DMS153 treated with DMSO at 0.1 percent for 48 hours (cell line): ENCODE measurements at regions not wholly inside any gene's neighbourhood (a gene's known extent, or its start where the extent isn't known, plus 50 kb on each side); places are given as distances from the start of the nearest gene placed in this dataset.
"Not testable (repeated sequence)": the region's sequence is repeated elsewhere in the genome, so short reads cannot be mapped to it uniquely, and the experiment has no call there.

Experiments used
- DNase-seq: peaks from one replicate; lab custom pipeline; 2025; ENCODE audit not compliant: unreplicated experiment; lab: John Stamatoyannopoulos, UW

DNA sequence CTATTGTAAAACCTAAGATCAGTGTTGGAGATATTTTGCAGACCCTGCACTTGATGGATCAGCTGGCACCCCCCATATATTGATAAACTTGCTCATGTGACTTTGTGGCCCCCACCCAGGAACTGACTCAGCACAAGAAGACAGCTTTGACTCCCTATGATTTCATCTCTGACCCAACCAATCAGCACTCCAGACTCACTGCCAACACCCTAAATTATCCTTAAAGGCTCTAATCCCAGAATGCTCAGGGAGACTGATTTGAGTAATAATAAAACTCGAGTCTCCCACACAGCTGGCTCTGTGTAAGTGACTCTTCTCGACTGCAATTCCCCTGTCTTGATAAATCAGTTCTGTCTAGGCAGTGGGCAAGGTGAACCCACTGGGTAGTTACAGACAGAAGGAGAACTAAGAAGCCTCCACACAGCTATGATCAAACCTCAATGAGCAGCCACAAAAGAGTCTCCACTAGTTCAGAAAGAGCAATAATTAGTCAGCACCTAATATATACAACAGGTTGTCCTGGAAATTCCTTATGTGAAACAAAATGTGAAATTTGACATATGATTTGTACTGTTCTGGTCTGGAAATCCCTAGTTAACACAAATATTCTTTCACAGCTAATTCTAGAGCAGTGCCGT is 52.2 kb downstream of the ACTL7B start:
- no peak for DNase-seq

DNA sequence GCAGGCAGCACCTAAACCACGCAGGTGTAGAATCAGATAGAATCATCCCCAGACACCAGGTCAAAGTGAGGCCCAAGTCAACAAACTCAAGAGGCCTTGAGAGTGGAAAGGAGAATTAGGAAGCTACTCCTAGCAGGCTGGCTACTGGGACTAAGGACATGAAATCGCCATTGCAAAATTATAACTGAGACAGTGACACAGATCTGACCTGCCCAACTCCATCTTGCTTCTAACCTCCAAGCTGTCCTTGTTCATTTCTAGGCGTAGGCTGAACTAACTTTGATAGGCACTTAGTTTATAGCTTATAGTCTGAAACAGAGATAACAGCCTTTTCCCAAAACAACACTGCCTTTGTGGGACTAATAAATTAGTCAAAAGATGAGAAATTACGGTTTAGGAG is 52.8 kb downstream of the ACTL7B start:
- DNase-seq = no peak

DNA sequence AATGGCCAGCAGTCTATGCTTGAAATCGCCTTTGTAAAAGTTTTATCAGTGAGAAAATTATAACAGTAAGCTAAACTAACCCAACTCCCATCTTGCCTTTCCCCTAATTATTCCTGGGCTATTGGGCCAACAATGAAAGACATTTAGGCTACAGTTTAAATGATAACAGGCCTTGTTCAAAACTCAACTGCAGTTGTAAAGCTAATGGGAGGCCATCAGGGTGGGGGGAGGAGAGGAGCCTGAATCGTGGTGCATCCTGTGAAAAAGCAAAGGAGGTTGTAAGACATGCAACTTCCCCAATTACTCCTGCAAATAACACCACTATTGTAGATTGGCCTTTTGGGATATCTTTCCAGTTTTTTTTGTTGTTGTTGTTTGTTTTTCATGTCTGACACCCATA is 53.8 kb downstream of the ACTL7B start:
- DNase-seq = no peak

DNA sequence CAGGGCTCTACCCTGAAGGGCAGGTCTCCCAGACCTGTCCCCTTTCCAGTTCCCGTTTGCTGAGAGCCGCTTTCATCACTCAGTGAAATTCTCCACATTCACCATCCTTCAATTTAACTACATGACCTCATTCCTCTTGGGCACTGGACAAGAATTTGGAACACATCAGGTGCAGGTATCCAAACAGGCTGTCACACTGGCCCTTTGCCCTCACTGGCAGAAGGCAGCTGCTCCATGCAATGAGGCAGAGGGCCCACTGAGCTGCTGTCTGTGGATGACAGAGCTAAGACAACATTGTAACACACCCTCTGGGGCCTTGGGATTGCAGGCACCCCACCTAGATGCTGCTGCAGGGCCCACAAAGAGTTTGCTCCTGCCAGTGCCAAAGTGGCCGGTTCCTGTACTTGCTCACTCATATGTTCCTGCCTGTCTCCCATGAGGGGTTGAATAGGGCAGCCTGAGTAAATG is 55.1 kb downstream of the ACTL7B start:
- DNase-seq = no peak

DNA sequence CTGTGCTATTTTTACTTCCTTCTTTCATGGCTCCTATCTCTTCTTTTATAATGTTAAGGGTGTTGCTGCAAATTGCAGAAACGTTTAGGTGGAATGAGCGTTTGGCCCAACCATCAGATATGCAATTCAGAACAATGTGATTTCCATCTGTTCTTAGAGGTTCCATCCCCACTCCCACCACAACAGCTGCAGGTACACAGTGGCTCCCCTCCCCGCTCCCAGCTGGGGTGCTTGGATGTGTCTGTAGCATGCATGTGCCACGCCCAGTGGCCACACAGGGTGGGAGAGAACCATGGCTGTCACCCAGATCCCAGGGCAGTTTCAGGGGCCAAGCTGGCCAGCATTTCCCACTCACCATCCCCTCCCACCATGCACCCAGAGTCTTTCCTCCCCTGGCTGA is 62.2 kb downstream of the ACTL7B start:
- DNase-seq = no peak

DNA sequence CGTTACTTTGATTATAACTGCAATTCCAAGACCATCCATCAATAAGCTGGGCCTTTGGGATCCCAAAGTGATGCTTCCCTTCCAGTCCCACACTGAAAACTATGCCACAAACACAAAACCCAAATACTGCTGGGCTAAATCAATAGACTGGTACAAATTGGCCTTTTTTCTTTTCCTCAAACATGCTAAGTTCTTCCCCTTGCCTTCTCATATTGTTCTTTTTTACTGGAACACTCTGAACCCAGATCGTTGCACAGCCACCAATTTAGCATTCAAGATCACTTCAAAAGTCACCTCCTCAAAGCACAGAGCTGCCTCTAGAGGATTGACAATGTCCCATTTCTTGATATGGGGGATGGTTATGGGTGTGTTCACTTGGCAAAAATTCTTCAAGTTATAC is 66.0 kb downstream of the ACTL7B start:
- DNase-seq = no peak

DNA sequence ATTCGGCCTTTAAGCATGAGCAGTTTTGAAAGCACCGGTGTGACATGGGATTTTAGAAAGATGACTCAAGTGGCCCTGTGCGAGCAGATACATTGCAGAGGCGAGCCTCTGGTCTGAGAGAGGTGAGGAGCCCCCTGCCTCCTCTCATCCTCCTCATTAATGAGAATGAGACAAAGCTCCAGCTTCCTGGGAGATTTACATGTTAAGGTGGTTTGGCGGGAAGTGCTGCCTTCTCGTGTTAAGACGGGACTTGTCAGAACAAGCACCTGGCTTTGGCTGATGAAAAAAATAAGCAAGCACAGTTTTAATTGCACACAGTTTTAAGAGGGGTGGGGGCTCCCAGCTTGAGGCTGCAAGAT is 68.1 kb downstream of the ACTL7B start:
- no peak for DNase-seq

DNA sequence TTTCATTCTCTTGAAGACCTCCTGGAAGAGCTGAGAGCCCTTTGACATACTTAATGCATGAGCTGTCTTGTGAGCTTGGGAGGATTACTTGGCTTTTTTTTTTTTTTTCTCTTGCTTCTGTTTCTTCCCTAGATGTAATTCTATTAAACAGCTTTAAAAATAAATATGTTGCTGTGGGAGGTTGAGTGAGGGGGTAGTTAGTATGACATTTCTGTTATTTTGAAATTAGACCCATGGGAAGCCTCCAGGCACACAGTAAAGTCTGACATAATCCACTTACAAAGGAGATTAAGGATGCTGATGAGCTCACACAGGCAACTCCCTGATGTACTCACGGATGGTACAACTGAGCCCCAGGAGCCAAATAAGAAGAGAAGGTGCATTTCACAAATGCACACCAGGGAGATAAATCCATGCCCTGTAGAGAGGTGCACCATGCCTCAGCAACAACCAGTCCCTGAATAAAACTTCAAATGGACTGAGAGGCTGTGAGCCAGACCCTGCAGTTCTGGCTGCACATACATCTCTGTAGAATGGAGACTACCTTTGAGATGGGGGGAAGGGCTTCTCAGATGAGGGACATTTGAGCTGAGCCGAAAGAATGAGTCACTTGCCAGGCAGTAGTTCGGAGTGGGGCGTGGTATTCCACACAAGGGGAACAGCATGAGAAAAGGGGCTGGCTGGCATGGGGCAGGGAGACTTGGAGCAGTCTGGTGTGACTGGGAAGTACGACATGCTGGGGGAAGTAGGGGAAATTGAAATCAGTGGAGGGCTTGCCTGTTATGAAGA is 68.7 kb downstream of the ACTL7B start:
- DNase-seq = no peak

DNA sequence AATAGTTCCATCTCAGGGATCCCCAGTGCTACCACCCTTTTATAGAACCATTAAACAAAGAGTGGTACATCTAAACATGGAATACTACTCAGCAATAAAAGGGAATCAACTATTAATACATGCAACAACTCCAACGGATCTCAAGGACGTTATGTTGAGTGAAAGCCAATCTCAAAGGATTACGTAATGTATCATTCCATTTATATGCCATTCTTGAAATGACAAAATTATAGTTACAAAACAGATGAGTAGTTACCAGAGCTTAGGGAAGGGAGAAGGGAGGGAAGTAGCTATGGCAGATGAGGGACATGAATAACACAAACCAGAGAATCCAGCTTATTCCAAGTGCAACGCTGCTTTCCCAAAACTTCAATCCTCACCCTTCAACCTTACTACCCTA is 69.5 kb downstream of the ACTL7B start:
- DNase-seq = no peak

DNA sequence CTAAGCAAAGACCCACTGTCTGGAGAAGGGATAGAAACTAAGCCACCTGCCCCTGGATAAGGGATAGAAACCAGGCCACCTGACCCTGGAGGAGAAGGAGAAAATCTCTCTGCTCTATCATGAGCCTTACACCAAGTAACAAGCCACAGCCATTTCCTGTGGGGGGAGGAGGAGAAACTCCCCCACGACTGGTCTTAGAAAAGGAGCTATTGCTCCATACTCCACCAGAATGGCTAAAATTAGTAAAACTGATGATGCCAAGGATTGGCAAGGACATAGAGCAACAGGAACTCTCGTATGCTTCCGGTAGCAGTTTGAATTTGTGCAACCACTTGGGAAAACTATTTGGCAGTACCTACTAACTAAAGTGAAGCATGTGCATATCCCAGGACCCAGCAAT is 70.8 kb downstream of the ACTL7B start:
- DNase-seq = no peak

DNA sequence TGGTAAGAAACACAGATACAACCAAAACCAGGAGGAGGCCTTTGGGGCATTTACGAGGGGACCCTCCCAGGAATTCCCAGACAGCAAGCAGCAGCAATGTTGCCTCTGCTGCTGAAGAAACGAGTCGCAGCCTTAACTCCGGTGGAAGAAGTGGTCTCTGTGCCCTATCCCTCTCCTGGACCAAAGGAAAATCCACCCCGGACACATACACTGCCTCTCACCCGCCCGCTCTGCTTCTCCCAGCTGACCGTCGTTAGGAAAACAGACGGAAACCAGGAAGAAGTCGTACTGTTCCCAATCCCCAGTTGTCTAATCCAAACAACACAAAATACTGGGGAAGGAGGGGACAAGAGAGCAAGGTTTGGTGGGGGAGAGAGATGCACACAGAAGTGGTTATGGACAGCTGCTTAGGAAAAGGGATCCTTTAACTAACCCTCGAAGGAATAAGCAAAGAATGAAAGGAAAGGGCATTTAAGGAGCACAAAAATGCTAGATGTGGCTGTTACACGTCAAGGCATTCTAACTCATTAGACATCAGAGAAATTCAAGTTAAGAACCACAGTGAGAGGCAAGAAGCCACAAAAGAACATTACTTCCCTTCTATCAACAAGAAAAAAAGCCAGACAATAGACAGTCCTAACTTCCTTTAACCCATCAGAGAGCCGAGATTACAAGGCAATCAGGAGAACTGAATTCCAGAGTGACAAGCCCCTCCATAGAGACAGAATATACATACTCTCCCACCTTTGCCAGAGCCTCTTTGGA is 71.9 kb downstream of the ACTL7B start:
- DNase-seq = no peak

DNA sequence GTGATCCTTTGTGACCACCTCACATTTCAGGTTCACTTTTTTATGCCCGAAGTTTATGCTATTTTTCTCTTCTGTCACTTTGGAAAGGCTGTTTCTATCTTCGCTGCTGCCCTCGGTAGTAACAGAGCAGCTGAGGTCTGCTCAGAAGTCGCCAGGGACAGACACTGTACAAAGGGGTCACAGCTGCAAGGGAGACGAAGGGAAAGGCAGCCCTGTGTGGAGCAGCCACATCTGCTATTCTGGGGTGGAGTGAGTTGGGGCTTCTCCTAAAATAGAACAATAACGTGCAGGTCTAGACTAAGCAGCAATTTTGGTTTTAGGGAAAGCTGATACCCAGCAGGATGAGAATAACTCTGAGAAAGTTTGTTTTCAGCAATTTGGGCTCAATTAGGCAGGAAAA is 72.5 kb downstream of the ACTL7B start:
- DNase-seq = no peak

DNA sequence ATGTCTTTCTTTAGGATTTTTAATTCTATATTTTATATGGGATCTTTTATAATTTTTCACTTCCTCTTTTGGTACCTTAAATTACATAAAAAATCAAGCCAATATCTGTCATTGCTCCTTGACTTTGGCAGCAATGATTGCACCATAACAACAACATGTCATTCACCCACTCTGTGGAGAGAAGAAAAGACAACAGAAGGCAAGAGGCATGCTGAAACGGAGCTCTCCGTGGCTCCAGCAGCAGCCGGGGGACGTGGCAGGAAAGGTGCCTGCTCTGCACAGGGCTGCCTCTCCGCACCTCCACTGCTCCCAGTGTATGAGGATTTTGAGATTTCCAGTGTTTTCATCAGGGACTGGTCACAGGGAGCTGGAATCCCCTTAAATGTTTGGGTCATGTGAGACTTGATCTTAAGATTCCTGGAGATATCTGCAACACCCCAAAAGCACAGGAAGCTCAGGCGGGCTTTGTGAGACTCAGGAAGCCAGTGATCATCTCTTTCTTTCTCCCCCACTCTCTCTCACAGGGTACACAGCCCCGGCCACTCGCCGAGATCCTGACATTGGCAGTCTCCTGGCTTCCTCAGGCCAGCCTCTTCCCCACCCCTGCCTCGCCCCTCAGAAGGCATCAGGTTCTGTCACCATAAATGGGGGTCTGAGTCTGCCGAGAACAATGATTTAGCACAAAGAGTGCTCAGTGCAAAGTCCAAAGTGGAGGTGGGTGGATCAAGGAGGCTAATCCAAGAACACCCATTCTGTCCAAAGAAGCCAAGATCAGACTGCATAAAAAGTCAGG is 74.6 kb downstream of the ACTL7B start:
- DNase-seq = no peak

DNA sequence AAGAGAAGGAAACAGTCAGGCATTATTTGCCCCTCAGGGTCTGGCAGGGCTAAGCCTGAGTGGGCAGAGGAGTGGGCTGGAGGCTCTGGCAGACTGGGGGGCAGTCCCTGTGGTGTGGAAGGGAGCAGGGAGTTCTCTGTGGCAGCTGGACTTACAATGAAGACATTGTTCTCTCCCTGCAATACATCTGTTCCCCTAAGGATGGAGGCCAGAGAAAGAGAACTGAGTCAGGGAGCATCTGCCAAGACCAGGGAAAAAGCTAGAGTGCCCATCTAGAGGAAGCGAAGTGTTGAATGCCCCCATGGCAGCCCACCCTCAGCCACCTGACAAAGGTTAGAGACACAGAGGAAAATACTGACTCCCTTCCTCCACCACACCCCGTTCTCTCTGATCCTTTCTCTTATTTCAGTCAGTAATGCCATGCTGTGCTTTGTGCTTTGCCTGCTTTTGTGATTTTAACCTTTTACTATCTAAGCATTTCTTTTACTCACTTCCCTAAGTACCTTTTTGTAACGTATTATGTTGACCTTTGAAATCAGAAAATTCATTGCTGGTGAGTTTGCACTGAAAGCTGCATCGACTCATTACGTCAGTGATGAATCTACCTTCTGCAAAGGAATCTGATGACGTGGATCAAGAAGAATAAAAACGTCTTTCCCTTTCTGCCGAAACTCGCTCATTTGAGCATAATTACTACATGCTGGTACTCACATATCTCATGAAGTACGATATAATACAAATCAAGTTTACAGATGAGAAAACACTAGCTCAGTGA is 76.0 kb downstream of the ACTL7B start:
- no peak for DNase-seq

DNA sequence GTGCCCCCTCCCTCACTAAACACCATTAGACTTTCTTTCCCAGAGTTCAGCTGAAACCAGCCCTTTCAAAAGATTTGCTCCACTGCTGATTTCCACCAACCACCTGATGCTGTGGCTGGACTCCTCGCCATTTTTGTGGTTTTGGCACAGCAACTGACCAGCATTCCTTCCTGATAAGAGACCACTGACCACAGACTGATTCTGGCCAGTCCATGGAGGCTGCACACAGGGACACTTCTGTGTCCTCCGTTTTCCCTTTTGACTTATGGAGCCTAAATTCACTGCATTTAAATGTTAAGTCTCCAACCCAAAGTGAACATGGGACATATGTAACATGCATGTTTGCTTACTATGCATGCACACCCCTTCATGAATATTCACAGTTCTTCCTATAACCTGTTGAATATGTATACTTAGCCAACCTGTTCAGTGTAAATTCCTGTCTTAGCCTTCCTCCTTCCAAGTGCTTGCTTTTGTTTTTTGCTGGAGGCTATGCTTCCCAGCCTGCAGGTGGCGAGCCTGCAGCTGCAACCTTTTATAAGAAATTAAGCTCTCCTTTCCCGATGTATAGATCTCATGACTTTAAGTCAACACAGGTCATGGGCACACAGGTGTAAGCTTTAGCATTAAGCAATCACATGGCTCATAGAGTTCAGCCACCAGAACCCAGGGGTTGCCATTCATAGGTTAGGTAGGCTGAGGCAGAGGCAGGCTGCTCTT is 78.7 kb downstream of the ACTL7B start:
- no peak for DNase-seq

DNA sequence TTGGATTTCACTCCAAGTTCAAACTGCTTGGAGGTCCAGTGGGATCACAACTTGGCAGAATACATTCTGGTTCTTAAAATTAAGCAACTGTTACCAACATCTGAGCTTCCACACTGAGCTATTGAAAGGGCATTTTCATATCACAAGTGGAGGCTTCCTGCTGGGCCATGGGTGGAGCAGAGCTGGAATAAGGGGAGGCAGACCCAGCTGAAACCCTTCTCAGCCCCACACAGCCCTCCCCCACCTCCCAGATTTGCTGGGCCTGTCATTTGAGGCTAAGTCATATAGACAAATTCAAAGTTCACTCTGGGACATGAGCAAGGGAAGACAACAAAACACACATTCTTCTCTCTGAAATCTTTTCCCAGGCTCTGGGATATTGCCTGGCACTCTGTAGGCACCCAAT is 79.9 kb downstream of the ACTL7B start:
- DNase-seq = no peak

DNA sequence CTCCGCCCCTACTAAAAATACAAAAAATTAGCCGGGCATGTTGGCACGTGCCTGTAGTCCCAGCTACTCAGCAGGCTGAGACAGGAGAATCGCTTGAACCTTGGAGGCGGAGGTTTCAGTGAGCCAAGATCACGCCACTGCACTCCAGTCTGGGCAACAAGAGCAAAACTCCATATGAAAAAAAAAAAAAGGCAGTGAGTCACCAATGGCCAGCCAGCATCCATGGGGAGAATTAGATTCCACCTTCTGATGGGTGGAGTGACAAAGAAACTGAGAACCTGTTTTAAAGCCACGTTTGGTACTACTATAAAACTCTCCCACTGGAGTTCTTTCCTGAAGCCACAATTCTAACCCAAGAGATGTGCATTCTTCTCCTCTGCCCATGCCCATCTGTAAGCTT is 81.7 kb downstream of the ACTL7B start:
- DNase-seq = not testable (repeated sequence)

DNA sequence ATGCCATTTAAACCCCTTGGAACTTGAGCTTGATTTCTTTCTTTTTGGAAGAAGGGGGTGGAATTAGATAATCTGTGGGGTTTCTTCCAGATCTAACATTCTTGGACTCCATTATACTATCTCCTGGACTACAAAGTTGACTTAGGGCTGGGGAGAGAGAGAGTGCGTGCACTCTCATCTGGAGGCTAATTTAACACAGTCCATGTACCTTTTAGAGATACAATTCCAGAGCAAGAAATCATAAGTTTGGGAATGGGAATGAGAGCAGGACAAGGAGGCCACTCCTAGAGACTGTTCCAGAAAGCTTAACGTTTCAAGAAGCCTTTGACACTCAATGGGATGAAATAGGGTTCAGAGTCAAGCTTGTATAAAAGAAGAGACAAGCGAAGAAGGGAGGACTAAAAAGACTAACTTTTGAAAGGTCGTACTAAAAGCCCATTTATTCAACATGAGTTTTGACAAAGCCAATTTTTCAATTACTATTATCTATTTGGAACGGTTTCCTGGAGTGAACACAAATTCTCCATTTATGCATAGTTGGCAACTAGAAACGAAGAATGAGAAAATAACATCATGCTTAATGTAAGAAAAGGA is 83.4 kb downstream of the ACTL7B start:
- no peak for DNase-seq

DNA sequence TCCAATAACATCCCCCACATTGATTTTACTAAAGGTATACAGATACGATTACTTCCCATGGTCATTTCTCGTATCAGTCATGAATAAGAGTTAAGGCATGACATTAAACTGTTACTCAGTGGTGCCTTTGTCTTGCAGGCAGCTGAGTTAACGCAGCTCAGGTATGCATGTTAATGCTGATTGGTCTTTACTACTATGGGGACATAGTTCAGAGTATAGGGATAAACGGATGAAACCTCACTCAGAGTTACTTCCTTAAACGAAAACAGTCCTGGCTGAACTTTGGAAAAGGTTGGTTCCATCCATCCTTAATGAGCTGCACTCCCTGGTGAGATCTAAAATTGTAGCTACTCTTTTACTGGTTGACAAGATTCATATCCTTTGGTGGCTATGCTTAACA is 87.0 kb downstream of the ACTL7B start:
- no peak for DNase-seq
